IMR-90 (cell line): ENCODE measurements at regions not wholly inside any gene's neighbourhood (a gene's known extent, or its start where the extent isn't known, plus 50 kb on each side); places are given as distances from the start of the nearest gene placed in this dataset.

Experiments
- BHLHE40 ChIP-seq: fragments of 150-350 bp; IDR thresholded peaks from 2 replicates; pipeline ENCODE4 v1.6.1; 2016; ENCODE audit warnings: mild to moderate bottlenecking, low read depth, low read length
- CEBPB ChIP-seq: IDR thresholded peaks from 2 replicates; pipeline ENCODE4 v1.6.1; 2012; ENCODE audit warnings: low read depth, low read length, improper control_type of control experiment
- CHD1 ChIP-seq: IDR thresholded peaks from 2 replicates; pipeline ENCODE4 v1.6.1; 2012; ENCODE audit warnings: low read depth, low read length, improper control_type of control experiment
- CTCF ChIP-seq: conservative IDR thresholded peaks from 2 replicates; pipeline ENCODE4 v1.5.1; 2012; ENCODE audit warnings: mild to moderate bottlenecking, low read depth, low read length, improper control_type of control experiment
- FOS ChIP-seq: fragments of 150-350 bp; IDR thresholded peaks from 2 replicates; pipeline ENCODE4 v1.6.1; 2016; ENCODE audit warnings: low read depth, low read length
- POLR2A ChIP-seq: IDR thresholded peaks from 2 replicates; pipeline ENCODE4 v1.6.1; 2012; ENCODE audit warnings: mild to moderate bottlenecking, low read depth, low read length
- RAD21 ChIP-seq: IDR thresholded peaks from 2 replicates; pipeline ENCODE4 v1.6.1; 2012; ENCODE audit warnings: low read length, improper control_type of control experiment
- RCOR1 ChIP-seq: IDR thresholded peaks from 2 replicates; pipeline ENCODE4 v1.6.1; 2012; ENCODE audit warnings: mild to moderate bottlenecking, low read length, improper control_type of control experiment; ENCODE audit not compliant: insufficient replicate concordance
- SMC3 ChIP-seq: fragments of 150-350 bp; IDR thresholded peaks from 2 replicates; pipeline ENCODE4 v1.6.1; 2016; ENCODE audit warnings: low read depth, mild to moderate bottlenecking, antibody characterized with exemption, low read length, moderate library complexity
- USF2 ChIP-seq: fragments of 150-350 bp; IDR thresholded peaks from 2 replicates; pipeline ENCODE4 v1.6.1; 2017; ENCODE audit warnings: mild to moderate bottlenecking, antibody characterized with exemption, low read length, low read depth

DNA sequence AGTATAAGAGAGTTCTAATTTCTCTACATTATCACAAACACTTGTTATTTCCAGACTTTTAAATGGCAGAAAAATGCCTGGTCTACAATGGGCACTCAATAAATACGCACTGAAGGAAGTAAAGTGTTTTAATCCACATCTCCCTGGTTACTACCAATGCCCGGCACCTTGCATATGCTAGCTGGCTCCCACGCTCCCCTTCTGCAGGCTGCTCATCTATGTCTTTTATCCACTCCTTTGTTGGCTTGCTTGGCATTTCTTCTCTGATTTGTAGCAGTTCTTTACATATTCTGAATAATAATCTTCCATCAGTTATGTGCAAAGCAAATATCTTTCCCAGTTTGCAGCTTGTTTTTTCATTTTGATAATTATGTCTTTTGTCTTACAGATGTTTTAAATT, 74.6 kb upstream of the PRR23E start:
- TF ChIP-seq RCOR1: no peak
- no peak for TF ChIP-seq POLR2A
- no peak for TF ChIP-seq CEBPB
- TF ChIP-seq SMC3: no peak
- no peak for TF ChIP-seq CTCF
- TF ChIP-seq BHLHE40: no peak
- TF ChIP-seq FOS: no peak
- TF ChIP-seq USF2: no peak
- no peak for TF ChIP-seq CHD1
- TF ChIP-seq RAD21: no peak
